Fibroblast of lung (primary cell): ENCODE measurements at regions not wholly inside any gene's neighbourhood (a gene's known extent, or its start where the extent isn't known, plus 50 kb on each side); places are given as distances from the start of the nearest gene placed in this dataset.

Source experiments
- EZH2 ChIP-seq: IDR thresholded peaks from 2 replicates; pipeline ENCODE4 v1.5.1; 2012; ENCODE audit warnings: low read length, control low read depth, mild to moderate bottlenecking; ENCODE audit errors: missing control alignments
- TF ChIP-seq, protein P1 (sequence below), 2 donors: IDR thresholded peaks in 1 of 2; conservative IDR thresholded peaks in 1 of 2; 1 replicate in 1 of 2; 2 replicates in 1 of 2; pipeline ENCODE4 v1.5.1; 2011 to 2012; ENCODE audit warnings: low read length in 2 of 2, control low read depth in 1 of 2, inconsistent platforms in 1 of 2, low read depth in 1 of 2, mild to moderate bottlenecking in 1 of 2

GRCh38 chr6:9610620-9611415 is 804.1 kb downstream of the TFAP2A start:
- TF ChIP-seq, protein P1, sequence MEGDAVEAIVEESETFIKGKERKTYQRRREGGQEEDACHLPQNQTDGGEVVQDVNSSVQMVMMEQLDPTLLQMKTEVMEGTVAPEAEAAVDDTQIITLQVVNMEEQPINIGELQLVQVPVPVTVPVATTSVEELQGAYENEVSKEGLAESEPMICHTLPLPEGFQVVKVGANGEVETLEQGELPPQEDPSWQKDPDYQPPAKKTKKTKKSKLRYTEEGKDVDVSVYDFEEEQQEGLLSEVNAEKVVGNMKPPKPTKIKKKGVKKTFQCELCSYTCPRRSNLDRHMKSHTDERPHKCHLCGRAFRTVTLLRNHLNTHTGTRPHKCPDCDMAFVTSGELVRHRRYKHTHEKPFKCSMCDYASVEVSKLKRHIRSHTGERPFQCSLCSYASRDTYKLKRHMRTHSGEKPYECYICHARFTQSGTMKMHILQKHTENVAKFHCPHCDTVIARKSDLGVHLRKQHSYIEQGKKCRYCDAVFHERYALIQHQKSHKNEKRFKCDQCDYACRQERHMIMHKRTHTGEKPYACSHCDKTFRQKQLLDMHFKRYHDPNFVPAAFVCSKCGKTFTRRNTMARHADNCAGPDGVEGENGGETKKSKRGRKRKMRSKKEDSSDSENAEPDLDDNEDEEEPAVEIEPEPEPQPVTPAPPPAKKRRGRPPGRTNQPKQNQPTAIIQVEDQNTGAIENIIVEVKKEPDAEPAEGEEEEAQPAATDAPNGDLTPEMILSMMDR (conservative IDR thresholded peaks at IDR 0.05 in 1 of 2, IDR thresholded peaks at IDR 0.05 in 1 of 2; ENCODE audit: low read depth in 1 of 2, low read length in 2 of 2): no peak
- TF ChIP-seq EZH2: no peak
